GM10248 (cell line): ENCODE measurements at regions not wholly inside any gene's neighbourhood (a gene's known extent, or its start where the extent isn't known, plus 50 kb on each side); places are given as distances from the start of the nearest gene placed in this dataset.
"Not testable (repeated sequence)": the region's sequence is repeated elsewhere in the genome, so short reads cannot be mapped to it uniquely, and the experiment has no call there.

Source experiments
- CTCF ChIA-PET: fragments of 300-600 bp; sonication (Branson Sonifier 250); formaldehyde crosslinking; extraction: SDS; loops from one replicate; lab custom pipeline; 2021; ENCODE audit warnings: antibody characterized with exemption; lab: Yijun Ruan, JAX
- POLR2A ChIA-PET: fragments of 350-650 bp; sonication (Branson Sonifier 250); formaldehyde crosslinking; extraction: SDS; loops from one replicate; lab custom pipeline; 2020; ENCODE audit warnings: antibody characterized with exemption; lab: Yijun Ruan, JAX
- DNase-seq: peaks from one replicate; pipeline ENCODE4 v3.0.0; 2012; ENCODE audit errors: extremely low spot score
- CTCF ChIP-seq: IDR thresholded peaks from 2 replicates; pipeline ENCODE4 v1.5.1; 2012; ENCODE audit warnings: mild to moderate bottlenecking, low read depth; ENCODE audit errors: extremely low read depth, missing control alignments, control extremely low read depth

DNA sequence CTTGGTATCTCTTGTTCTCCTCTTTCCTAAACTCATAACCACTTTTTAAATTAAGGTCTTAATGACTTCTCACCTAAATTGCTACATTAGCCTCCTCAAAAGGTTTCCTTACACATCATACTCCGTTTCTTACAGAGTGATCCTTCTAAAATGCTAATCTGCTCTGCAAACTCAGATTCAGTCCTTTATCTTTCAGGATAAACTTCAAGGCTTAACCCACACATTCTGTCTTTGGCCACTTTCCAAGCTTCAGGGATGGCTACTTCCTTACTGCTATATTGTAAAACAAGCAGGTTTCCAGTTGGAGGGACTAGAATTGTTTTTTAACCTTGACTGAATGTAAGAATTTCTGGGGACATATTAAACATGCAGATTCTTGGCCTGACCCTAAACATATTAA lies 105.5 kb upstream of the CHD1 start:
- CTCF ChIA-PET, result no interaction called here

GRCh38 chr5:99033014-99033900 lies 104.5 kb upstream of the CHD1 start:
- no peak for TF ChIP-seq CTCF
- no peak for DNase-seq
- ChIA-PET CTCF (interaction anchor here (1.0 to 2.6 kb wide), 22 partner anchors 10 to 264 kb away, joined by 3 to 20 read pairs (median 6); no protein-coding TSS in a partner anchor), POLR2A (no interaction called here)

More for the DNA sequence above, 105.5 kb upstream of the CHD1 start:
- DNase-seq, result no peak
- POLR2A ChIA-PET, result no interaction called here
- no peak for TF ChIP-seq CTCF

DNA sequence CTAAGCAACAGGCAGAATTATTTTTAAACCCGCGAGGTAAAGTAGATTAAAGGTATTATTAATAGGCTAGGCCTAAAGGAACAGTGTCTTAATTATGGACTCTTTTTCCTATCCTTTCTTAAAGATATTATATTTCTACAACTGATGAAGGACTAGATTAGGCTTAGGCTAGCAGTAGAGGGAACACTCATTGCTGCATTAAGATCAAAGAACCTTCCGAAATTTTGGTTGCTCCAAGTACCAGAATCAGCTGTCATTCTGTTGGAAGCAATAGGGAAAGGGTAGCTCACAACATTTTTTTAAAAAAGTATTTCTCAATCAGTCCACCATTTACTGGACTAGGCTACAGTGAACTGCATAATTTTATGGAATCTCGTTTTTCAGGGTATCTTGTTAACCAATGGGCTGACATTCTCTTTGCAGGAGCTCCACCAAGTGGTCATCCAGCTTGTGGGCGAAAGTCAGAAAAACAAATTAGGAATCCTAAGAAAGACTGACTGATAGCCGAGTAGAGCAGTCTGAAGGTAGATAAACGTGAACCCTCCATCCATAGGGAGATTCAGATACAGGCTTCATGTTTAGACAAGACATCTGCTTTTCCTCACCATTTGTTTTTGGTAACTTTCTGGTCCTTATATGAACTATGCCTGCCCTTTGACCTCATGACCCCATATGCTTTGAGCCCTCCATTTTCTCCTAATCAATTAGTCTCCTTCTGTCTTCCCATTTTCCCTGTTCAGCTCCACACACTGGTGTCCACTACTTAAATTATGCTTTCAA lies 103.6 kb upstream of the CHD1 start:
- POLR2A ChIA-PET, result no interaction called here
- CTCF ChIA-PET, result interaction anchor here (0.8 to 2.6 kb wide), 28 partner anchors 8 to 263 kb away, joined by 3 to 20 read pairs (median 5); no protein-coding TSS in a partner anchor
- TF ChIP-seq CTCF, result peak; percentile 70
- DNase-seq, result peak; percentile 36

DNA sequence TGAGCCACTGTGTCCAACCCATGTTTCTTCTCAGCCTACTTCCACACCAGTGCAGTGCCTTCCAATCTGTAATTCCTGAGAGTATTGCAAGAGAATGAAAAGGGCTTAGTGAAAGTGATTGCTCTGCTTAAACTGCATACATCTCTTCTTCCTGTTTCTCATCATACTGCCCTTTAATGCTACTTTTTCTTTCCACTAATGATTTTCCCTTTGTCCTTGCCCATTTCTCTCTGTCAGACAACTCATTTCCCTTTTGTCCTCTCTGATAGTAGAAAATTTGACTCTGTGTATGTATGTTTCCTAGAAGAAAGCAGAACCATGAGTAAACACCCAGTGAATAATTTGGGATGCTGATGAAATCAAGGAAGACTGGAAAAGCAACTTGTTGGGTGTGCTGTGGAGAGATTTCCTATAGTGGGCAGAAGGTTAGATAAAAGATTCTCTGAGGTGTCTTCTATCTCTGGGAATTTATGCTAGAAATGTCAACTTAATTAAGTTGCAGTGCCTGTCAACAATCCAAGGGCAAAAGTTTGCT lies 102.2 kb upstream of the CHD1 start:
- ChIA-PET POLR2A (no interaction called here), CTCF (interaction anchor here (1.2 to 1.9 kb wide), 2 partner anchors 25 to 131 kb away, joined by 4 read pairs; no protein-coding TSS in a partner anchor)
- TF ChIP-seq CTCF, result no peak
- DNase-seq, result no peak

GRCh38 chr5:99029172-99029571 lies 100.4 kb upstream of the CHD1 start:
- CTCF ChIA-PET, result interaction anchor here (0.7 to 2.1 kb wide), 4 partner anchors 10 to 124 kb away, joined by 3 to 7 read pairs (median 4); no protein-coding TSS in a partner anchor
- TF ChIP-seq CTCF, result no peak
- no peak for DNase-seq
- POLR2A ChIA-PET, result no interaction called here

DNA sequence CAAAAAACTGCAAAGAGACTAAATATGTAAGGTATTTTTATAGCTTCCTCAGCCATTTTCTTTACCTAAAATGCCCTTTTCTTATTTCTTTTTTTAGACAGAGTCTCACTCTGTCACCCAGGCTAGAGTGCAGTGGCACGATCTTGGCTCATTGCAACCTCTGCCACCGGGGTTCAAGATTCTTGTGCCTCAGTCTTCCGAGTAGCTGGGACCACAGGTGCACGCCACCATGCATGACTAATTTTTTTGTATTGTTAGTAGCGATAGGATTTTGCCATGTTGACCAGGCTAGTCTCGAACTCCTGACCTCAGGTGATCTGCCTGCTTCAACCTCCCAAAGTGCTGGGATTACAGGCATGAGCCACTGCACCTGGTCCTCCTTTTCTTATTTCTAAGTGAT lies 99.4 kb upstream of the CHD1 start:
- DNase-seq, POLR2A ChIA-PET: not testable (repeated sequence)
- CTCF ChIA-PET, result interaction anchor here (0.8 to 2.2 kb wide), 5 partner anchors 31 to 259 kb away, joined by 3 to 9 read pairs (median 5); no protein-coding TSS in a partner anchor
